ENCODE measurements at regions not wholly inside any gene's neighbourhood (a gene's known extent, or its start where the extent isn't known, plus 50 kb on each side); places are given as distances from the start of the nearest gene placed in this dataset.

DNA sequence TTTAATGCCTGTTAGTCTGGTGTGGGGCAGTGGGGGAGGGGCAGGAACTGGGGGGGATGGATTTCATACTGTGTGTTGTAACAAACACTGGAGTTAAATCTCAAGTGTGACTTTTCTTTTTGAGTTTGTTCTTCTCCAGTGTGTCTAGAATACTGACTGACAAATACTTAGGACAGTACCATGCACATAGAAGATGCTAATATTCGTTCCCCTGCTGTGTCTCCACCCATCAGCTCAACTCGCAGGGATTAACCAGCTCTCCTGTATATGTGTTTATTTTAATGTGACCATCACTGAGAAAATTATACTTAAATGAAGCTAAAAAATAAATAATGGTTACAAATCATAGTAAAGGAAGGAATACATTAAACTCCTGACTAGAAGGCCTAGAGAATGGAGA is 150.9 kb upstream of the E2F8 start:
- Histone ChIP-seq H3K36me3 (replicated peaks in 1 of 2; ENCODE audit: control insufficient read depth in 1 of 2, insufficient read depth in 2 of 2, low read length in 2 of 2) (no peaks in the 10 kb centered on the region), H3K79me2 (ENCODE audit: insufficient read depth, low read length) (no peaks in the 10 kb centered on the region), H2AFZ (ENCODE audit: insufficient read depth, low read depth, low read length, poor library complexity, severe bottlenecking) (no peak overlapping the region), H3K27ac (ENCODE audit: low read depth in 1 of 2, low read length in 2 of 2) (no peak overlapping the region), H3K9me3 (replicated peaks in 1 of 2; ENCODE audit: control insufficient read depth in 1 of 2, insufficient read depth in 1 of 2, low read length in 2 of 2) (no peaks in the 10 kb centered on the region), H3K27me3 (ENCODE audit: control insufficient read depth in 2 of 2, insufficient read depth in 2 of 2, low read length in 2 of 2) (no peaks in the 10 kb centered on the region), H3K4me3 (replicated peaks in 1 of 3; ENCODE audit: low read depth in 2 of 3, low read length in 3 of 3) (no peak overlapping the region), H3K9ac (ENCODE audit: insufficient read depth, low read length, poor library complexity, severe bottlenecking) (no peak overlapping the region), H3K4me1 (ENCODE audit: control insufficient read depth in 1 of 2, insufficient read depth in 2 of 2, low read length in 2 of 2) (no peaks in the 10 kb centered on the region), H4K20me1 (ENCODE audit: insufficient read depth, low read length) (no peaks in the 10 kb centered on the region), H3K4me2 (replicated peaks; ENCODE audit: extremely low read depth, low read length, poor library complexity, severe bottlenecking) (no peak overlapping the region)
- H3K36me3 Mint-ChIP-seq = no peaks in the 10 kb centered on the region
- H3K4me1 Mint-ChIP-seq = no peaks in the 10 kb centered on the region
- H3K9me3 Mint-ChIP-seq = peaks cover 0 to 3% (median 1%) of the 10 kb centered on the region in 7 donors
- TF ChIP-seq, protein P1, sequence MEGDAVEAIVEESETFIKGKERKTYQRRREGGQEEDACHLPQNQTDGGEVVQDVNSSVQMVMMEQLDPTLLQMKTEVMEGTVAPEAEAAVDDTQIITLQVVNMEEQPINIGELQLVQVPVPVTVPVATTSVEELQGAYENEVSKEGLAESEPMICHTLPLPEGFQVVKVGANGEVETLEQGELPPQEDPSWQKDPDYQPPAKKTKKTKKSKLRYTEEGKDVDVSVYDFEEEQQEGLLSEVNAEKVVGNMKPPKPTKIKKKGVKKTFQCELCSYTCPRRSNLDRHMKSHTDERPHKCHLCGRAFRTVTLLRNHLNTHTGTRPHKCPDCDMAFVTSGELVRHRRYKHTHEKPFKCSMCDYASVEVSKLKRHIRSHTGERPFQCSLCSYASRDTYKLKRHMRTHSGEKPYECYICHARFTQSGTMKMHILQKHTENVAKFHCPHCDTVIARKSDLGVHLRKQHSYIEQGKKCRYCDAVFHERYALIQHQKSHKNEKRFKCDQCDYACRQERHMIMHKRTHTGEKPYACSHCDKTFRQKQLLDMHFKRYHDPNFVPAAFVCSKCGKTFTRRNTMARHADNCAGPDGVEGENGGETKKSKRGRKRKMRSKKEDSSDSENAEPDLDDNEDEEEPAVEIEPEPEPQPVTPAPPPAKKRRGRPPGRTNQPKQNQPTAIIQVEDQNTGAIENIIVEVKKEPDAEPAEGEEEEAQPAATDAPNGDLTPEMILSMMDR (IDR thresholded peaks at IDR 0.05) = no peak
- intact Hi-C loops (cut with micrococcal nuclease) = no loop called here
- no CpG with 5 or more reads among the region's 2 CpGs for WGBS (ENCODE audit: insufficient coverage)
- no peak overlapping the region for H3K4me3 Mint-ChIP-seq
- H3K27me3 Mint-ChIP-seq (ENCODE audit: low read depth in 3 of 3) = peaks cover 4 to 6% (median 5%) of the 10 kb centered on the region in 3 donors
- no peak overlapping the region for H3K27ac Mint-ChIP-seq
- DNase-seq = no peak

GRCh38 chr11:19391026-19391425 is 150.3 kb upstream of the E2F8 start:
- H3K36me3 ChIP-seq (replicated peaks in 1 of 2; ENCODE audit: control insufficient read depth in 1 of 2, insufficient read depth in 2 of 2, low read length in 2 of 2) = no peaks in the 10 kb centered on the region
- TF ChIP-seq, protein P1 (IDR thresholded peaks at IDR 0.05) = no peak
- no peak overlapping the region for H3K4me2 ChIP-seq (replicated peaks; ENCODE audit: extremely low read depth, low read length, poor library complexity, severe bottlenecking)
- no peak overlapping the region for H3K27ac ChIP-seq (ENCODE audit: low read depth in 1 of 2, low read length in 2 of 2)
- H3K27me3 ChIP-seq (ENCODE audit: control insufficient read depth in 2 of 2, insufficient read depth in 2 of 2, low read length in 2 of 2) = no peaks in the 10 kb centered on the region
- no peaks in the 10 kb centered on the region for H3K9me3 ChIP-seq (replicated peaks in 1 of 2; ENCODE audit: control insufficient read depth in 1 of 2, insufficient read depth in 1 of 2, low read length in 2 of 2)
- H3K79me2 ChIP-seq (ENCODE audit: insufficient read depth, low read length) = no peaks in the 10 kb centered on the region
- H3K4me1 ChIP-seq (ENCODE audit: control insufficient read depth in 1 of 2, insufficient read depth in 2 of 2, low read length in 2 of 2) = no peaks in the 10 kb centered on the region
- Mint-ChIP-seq H3K9me3 (peaks cover 0 to 3% (median 2%) of the 10 kb centered on the region in 7 donors), H3K27ac (no peak overlapping the region), H3K27me3 (ENCODE audit: low read depth in 3 of 3) (peaks cover 4 to 6% (median 5%) of the 10 kb centered on the region in 3 donors), H3K36me3 (no peaks in the 10 kb centered on the region), H3K4me3 (no peak overlapping the region), H3K4me1 (no peaks in the 10 kb centered on the region)
- no peak for DNase-seq
- H4K20me1 ChIP-seq (ENCODE audit: insufficient read depth, low read length) = no peaks in the 10 kb centered on the region
- WGBS (ENCODE audit: insufficient coverage) = 60% methylated on average over 3 of the region's 3 CpGs
- H3K9ac ChIP-seq (ENCODE audit: insufficient read depth, low read length, poor library complexity, severe bottlenecking) = no peak overlapping the region
- intact Hi-C loops (cut with micrococcal nuclease) = no loop called here
- no peak overlapping the region for H3K4me3 ChIP-seq (replicated peaks in 1 of 3; ENCODE audit: low read depth in 2 of 3, low read length in 3 of 3)
- no peak overlapping the region for H2AFZ ChIP-seq (ENCODE audit: insufficient read depth, low read depth, low read length, poor library complexity, severe bottlenecking)
